Osteoblast (primary cell): ENCODE measurements at regions not wholly inside any gene's neighbourhood (a gene's known extent, or its start where the extent isn't known, plus 50 kb on each side); places are given as distances from the start of the nearest gene placed in this dataset.
A peak's percentile ranks its signal among the peaks of the same experiment; 100 is the strongest.

Experiments used
- DNase-seq: peaks from one replicate; pipeline ENCODE4 v3.0.0; 2011; ENCODE audit warnings: low spot score, mixed read lengths; ENCODE audit not compliant: insufficient read length; ENCODE audit errors: missing footprints
- H2AFZ ChIP-seq: 2 replicates; pipeline ENCODE4 v1.6.0; 2011; ENCODE audit warnings: mild to moderate bottlenecking, low read length
- H3K27ac ChIP-seq: 2 replicates; pipeline ENCODE4 v1.5.1; 2011; ENCODE audit warnings: mild to moderate bottlenecking, low read depth, low read length, moderate library complexity
- H3K27me3 ChIP-seq: 2 replicates; pipeline ENCODE4 v1.6.0; 2012; ENCODE audit warnings: mild to moderate bottlenecking, control low read depth, inconsistent platforms, low read length, moderate library complexity; ENCODE audit not compliant: insufficient read depth
- H3K36me3 ChIP-seq: 2 replicates; pipeline ENCODE4 v1.5.1; 2011; ENCODE audit warnings: mild to moderate bottlenecking, low read length, control low read depth, moderate library complexity; ENCODE audit not compliant: insufficient read depth
- H3K4me1 ChIP-seq: 2 replicates; pipeline ENCODE4 v1.5.1; 2011; ENCODE audit warnings: mild to moderate bottlenecking, low read length, control low read depth, moderate library complexity; ENCODE audit not compliant: insufficient read depth
- H3K4me2 ChIP-seq: 2 replicates; pipeline ENCODE4 v1.6.0; 2011; ENCODE audit warnings: mild to moderate bottlenecking, low read length; ENCODE audit not compliant: insufficient read depth
- H3K4me3 ChIP-seq: fragments of 200-600 bp; sonication (generic); 3 replicates; pipeline ENCODE4 v1.5.1; 2012; ENCODE audit warnings: mild to moderate bottlenecking, low read length, inconsistent platforms; ENCODE audit not compliant: insufficient read depth
- H3K79me2 ChIP-seq: 2 replicates; pipeline ENCODE4 v1.6.0; 2012; ENCODE audit warnings: mild to moderate bottlenecking, low read length, control low read depth, inconsistent platforms; ENCODE audit not compliant: insufficient read depth
- H3K9me3 ChIP-seq: 2 replicates; pipeline ENCODE4 v1.5.1; 2011; ENCODE audit warnings: low read depth, low read length, control low read depth
- H4K20me1 ChIP-seq: 2 replicates; pipeline ENCODE4 v1.6.0; 2012; ENCODE audit warnings: mild to moderate bottlenecking, low read length, control low read depth; ENCODE audit not compliant: insufficient read depth
- TF ChIP-seq, protein P1 (sequence below): IDR thresholded peaks from 2 replicates; pipeline ENCODE4 v1.5.1; 2011; ENCODE audit warnings: mild to moderate bottlenecking, low read depth, low read length, moderate library complexity; ENCODE audit errors: extremely low read depth

DNA sequence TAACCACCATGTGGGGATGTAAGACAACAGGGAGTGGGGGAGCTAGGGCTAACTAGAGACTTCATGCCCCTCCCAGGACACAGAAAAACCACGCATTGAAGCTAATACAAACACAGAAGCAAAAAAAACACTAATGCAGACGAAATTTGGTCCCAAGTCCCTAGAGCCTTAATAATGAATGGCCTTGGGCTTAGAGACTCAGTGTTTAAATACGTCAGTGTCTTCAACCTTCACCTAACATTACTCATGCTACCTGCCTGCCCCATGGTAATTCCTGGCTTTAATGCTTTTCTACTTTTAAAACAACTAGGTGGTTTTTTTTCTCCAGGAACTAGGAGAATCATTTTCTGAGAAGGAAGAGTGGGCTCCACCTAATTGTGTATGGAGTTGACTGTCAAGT, 64.1 kb upstream of the ITSN2 start:
- Histone ChIP-seq H3K27me3 (no peaks in the 10 kb centered on the region), H3K4me3 (no peak overlapping the region), H4K20me1 (no peaks in the 10 kb centered on the region), H3K79me2 (no peaks in the 10 kb centered on the region), H2AFZ (no peak overlapping the region), H3K4me1 (no peaks in the 10 kb centered on the region), H3K4me2 (no peak overlapping the region), H3K27ac (no peak overlapping the region), H3K36me3 (no peaks in the 10 kb centered on the region), H3K9me3 (no peaks in the 10 kb centered on the region)
- TF ChIP-seq, protein P1, sequence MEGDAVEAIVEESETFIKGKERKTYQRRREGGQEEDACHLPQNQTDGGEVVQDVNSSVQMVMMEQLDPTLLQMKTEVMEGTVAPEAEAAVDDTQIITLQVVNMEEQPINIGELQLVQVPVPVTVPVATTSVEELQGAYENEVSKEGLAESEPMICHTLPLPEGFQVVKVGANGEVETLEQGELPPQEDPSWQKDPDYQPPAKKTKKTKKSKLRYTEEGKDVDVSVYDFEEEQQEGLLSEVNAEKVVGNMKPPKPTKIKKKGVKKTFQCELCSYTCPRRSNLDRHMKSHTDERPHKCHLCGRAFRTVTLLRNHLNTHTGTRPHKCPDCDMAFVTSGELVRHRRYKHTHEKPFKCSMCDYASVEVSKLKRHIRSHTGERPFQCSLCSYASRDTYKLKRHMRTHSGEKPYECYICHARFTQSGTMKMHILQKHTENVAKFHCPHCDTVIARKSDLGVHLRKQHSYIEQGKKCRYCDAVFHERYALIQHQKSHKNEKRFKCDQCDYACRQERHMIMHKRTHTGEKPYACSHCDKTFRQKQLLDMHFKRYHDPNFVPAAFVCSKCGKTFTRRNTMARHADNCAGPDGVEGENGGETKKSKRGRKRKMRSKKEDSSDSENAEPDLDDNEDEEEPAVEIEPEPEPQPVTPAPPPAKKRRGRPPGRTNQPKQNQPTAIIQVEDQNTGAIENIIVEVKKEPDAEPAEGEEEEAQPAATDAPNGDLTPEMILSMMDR, result no peak
- DNase-seq, result peak; percentile 11

DNA sequence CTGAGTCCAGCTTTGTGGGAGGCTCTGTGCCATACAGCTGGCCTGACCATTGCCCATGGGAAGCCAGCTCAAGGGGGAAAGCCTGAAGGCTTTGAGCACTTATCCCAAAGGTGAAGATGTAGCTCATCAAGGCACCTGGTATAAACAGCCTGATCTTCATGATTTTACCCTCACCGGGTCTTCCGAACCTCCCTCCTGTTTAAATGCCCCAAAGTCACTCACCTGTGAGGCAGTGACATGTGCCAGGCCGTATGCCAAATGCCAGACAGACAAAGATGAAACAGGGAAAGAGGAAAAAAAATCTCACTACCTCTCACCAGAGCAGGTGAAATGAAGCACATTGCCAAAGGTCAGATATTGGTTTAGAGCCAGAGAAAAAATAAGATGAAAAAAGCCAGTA, 62.8 kb upstream of the ITSN2 start:
- no peak overlapping the region for H3K4me2 ChIP-seq
- H3K4me3 ChIP-seq, result no peak overlapping the region
- no peaks in the 10 kb centered on the region for H3K4me1 ChIP-seq
- H3K36me3 ChIP-seq, result no peaks in the 10 kb centered on the region
- H3K27me3 ChIP-seq, result no peaks in the 10 kb centered on the region
- H3K79me2 ChIP-seq, result no peaks in the 10 kb centered on the region
- DNase-seq, result no peak
- H3K27ac ChIP-seq, result no peak overlapping the region
- no peaks in the 10 kb centered on the region for H4K20me1 ChIP-seq
- TF ChIP-seq, protein P1, result no peak
- H3K9me3 ChIP-seq, result no peaks in the 10 kb centered on the region
- no peak overlapping the region for H2AFZ ChIP-seq

DNA sequence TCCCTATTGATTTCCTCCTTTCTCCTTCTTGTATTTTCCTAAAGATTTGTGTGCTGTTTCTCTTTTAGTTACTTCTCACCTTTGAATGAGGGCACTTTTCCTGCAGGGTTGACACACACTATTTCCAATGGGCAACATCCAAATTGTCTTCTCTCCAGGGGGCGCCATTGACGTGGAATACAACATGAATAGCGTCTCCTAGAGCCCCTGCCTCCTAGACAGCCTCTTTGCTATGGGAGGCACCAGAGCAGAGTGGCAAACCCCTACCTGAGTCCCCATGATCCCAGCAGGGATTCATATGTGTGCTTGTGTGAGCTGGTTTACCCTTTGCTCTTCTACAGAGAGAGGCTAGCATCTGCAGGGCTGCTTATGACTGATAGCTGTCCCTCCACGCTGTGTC, 61.3 kb upstream of the ITSN2 start:
- H3K27me3 ChIP-seq, result no peaks in the 10 kb centered on the region
- DNase-seq, result no peak
- H3K4me1 ChIP-seq, result no peaks in the 10 kb centered on the region
- no peak overlapping the region for H3K27ac ChIP-seq
- TF ChIP-seq, protein P1, result peak; percentile 55
- peak overlapping the region; percentile 20 for H2AFZ ChIP-seq
- no peak overlapping the region for H3K4me3 ChIP-seq
- no peaks in the 10 kb centered on the region for H3K79me2 ChIP-seq
- no peaks in the 10 kb centered on the region for H3K36me3 ChIP-seq
- H3K4me2 ChIP-seq, result no peak overlapping the region
- H4K20me1 ChIP-seq, result no peaks in the 10 kb centered on the region
- no peaks in the 10 kb centered on the region for H3K9me3 ChIP-seq

DNA sequence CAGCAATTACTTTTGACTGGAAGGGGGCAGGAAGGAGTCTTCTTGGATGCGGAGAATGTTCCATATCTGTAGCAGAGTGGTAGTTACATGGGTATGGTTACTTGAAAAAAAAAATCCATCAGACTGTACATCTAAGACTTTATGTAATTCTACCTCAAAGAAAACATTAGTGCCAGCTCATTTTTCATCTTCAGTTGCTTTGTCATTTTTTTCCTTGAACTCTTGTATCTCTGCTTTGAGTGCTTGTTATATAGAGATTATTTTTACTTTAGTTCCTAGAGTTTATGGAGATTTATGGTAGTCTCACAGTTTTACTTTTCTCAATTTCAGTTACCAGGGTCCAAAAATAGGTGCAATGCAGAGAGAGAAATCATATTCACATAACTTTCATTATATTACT, 60.0 kb upstream of the ITSN2 start:
- Histone ChIP-seq H3K27ac (no peak overlapping the region), H3K4me2 (no peak overlapping the region), H3K9me3 (no peaks in the 10 kb centered on the region), H2AFZ (no peak overlapping the region), H3K79me2 (no peaks in the 10 kb centered on the region), H3K27me3 (no peaks in the 10 kb centered on the region), H3K4me3 (no peak overlapping the region), H3K36me3 (no peaks in the 10 kb centered on the region), H3K4me1 (no peaks in the 10 kb centered on the region), H4K20me1 (no peaks in the 10 kb centered on the region)
- TF ChIP-seq, protein P1, result no peak
- no peak for DNase-seq
